ENCODE measurements at regions not wholly inside any gene's neighbourhood (a gene's known extent, or its start where the extent isn't known, plus 50 kb on each side); places are given as distances from the start of the nearest gene placed in this dataset.
A peak's percentile ranks its signal among the peaks of the same experiment; 100 is the strongest.
"Not testable (repeated sequence)": the region's sequence is repeated elsewhere in the genome, so short reads cannot be mapped to it uniquely, and the experiment has no call there.

GRCh38 chr14:34300882-34301734 lies 160.9 kb downstream of the SPTSSA start:
- DNase-seq (ENCODE audit: low read depth), result peak; percentile 44

- DNase-seq (ENCODE audit: low read depth), result no peak
These were observed 161.7 kb downstream of the SPTSSA start for GRCh38 chr14:34300330-34300729.

- DNase-seq (ENCODE audit: low read depth), result no peak
These were observed 162.7 kb downstream of the SPTSSA start for GRCh38 chr14:34299360-34299759.

- no peak for DNase-seq (ENCODE audit: low read depth)
These were observed 164.1 kb downstream of the SPTSSA start for GRCh38 chr14:34297786-34298520.

- DNase-seq (ENCODE audit: low read depth), result no peak
These were observed 178.4 kb downstream of the SPTSSA start for GRCh38 chr14:34283590-34283989.

GRCh38 chr14:34277191-34277590 lies 184.8 kb downstream of the SPTSSA start:
- no peak for DNase-seq (ENCODE audit: low read depth)

- no peak for DNase-seq (ENCODE audit: low read depth)
These were observed 186.5 kb downstream of the SPTSSA start for GRCh38 chr14:34275530-34275929.

- no peak for DNase-seq (ENCODE audit: low read depth)
These were observed 187.0 kb downstream of the SPTSSA start for GRCh38 chr14:34275078-34275477.

- not testable (repeated sequence) for DNase-seq (ENCODE audit: low read depth)
These were observed 188.3 kb downstream of the SPTSSA start for GRCh38 chr14:34273716-34274115.

- no peak for DNase-seq (ENCODE audit: low read depth)
These were observed 191.7 kb downstream of the SPTSSA start for GRCh38 chr14:34270361-34270760.

GRCh38 chr14:34266344-34266743 lies 195.7 kb downstream of the SPTSSA start:
- DNase-seq (ENCODE audit: low read depth), result no peak

- DNase-seq (ENCODE audit: low read depth), result no peak
These were observed 199.7 kb downstream of the SPTSSA start for GRCh38 chr14:34262127-34262910.

GRCh38 chr14:34259996-34260395 lies 202.0 kb downstream of the SPTSSA start:
- DNase-seq (ENCODE audit: low read depth), result no peak

- DNase-seq (ENCODE audit: low read depth), result no peak
These were observed 203.7 kb downstream of the SPTSSA start for GRCh38 chr14:34258318-34258717.

- no peak for DNase-seq (ENCODE audit: low read depth)
These were observed 204.5 kb downstream of the SPTSSA start for GRCh38 chr14:34257505-34257904.

GRCh38 chr14:34256223-34256622 lies 205.8 kb downstream of the SPTSSA start:
- DNase-seq (ENCODE audit: low read depth), result no peak

GRCh38 chr14:34254571-34254970 lies 207.5 kb downstream of the SPTSSA start:
- DNase-seq (ENCODE audit: low read depth), result no peak

- no peak for DNase-seq (ENCODE audit: low read depth)
These were observed 208.0 kb downstream of the SPTSSA start for GRCh38 chr14:34254031-34254430.

- no peak for DNase-seq (ENCODE audit: low read depth)
These were observed 209.8 kb downstream of the SPTSSA start for GRCh38 chr14:34252227-34252626.

- DNase-seq (ENCODE audit: low read depth), result no peak
These were observed 210.4 kb downstream of the SPTSSA start for GRCh38 chr14:34251662-34252061.

- DNase-seq (ENCODE audit: low read depth), result no peak
These were observed 211.1 kb downstream of the SPTSSA start for GRCh38 chr14:34250959-34251358.

GRCh38 chr14:34247605-34248004 lies 214.4 kb downstream of the SPTSSA start:
- DNase-seq (ENCODE audit: low read depth), result no peak

GRCh38 chr14:34246206-34246605 lies 215.8 kb downstream of the SPTSSA start:
- no peak for DNase-seq (ENCODE audit: low read depth)

All from ELR (cell line).